ENCODE measurements at regions not wholly inside any gene's neighbourhood (a gene's known extent, or its start where the extent isn't known, plus 50 kb on each side); places are given as distances from the start of the nearest gene placed in this dataset.

DNA sequence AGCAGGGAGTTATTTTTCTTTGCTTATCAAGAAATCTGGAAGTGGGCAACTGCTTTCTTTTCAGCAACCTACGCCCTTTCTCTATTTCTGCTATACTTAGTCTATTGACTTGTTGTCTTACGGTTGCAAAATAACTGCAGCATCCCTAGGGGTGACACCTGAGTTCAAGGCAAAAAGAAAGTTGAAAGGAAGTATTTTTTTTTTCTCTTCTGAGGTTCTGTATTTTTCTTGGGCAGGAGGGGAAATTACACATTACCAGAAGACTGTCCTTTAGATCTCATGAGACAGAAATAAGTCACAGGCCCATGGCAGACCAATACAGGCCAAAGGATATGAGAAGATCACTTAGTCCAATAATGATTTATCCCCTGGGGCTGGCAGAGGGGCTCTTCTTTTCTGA lies 204.7 kb upstream of the CASK start:
- no peak for DNase-seq
- H3K4me1 ChIP-seq = no peaks in the 10 kb centered on the region
- ATAC-seq = no peak
- H3K36me3 ChIP-seq = no peaks in the 10 kb centered on the region
- H3K27me3 ChIP-seq = no peaks in the 10 kb centered on the region
- H3K9me3 ChIP-seq = no peaks in the 10 kb centered on the region
- no peak overlapping the region for H3K27ac ChIP-seq
- intact Hi-C loops (cut with DNase I; ENCODE audit: low total_unique reads) (no loop called here), in situ Hi-C loops (cut with MboI; ENCODE audit: low sequenced_read_pairs in 4 of 4) (loop anchor here in 1 of 4 donors (25.0 kb wide), 1 partner anchor 109 kb away; no protein-coding TSS in a partner anchor)
- H3K4me3 ChIP-seq = no peak overlapping the region
- TF ChIP-seq POLR2A (IDR thresholded peaks at IDR 0.05) = no peak
- TF ChIP-seq, protein P1, sequence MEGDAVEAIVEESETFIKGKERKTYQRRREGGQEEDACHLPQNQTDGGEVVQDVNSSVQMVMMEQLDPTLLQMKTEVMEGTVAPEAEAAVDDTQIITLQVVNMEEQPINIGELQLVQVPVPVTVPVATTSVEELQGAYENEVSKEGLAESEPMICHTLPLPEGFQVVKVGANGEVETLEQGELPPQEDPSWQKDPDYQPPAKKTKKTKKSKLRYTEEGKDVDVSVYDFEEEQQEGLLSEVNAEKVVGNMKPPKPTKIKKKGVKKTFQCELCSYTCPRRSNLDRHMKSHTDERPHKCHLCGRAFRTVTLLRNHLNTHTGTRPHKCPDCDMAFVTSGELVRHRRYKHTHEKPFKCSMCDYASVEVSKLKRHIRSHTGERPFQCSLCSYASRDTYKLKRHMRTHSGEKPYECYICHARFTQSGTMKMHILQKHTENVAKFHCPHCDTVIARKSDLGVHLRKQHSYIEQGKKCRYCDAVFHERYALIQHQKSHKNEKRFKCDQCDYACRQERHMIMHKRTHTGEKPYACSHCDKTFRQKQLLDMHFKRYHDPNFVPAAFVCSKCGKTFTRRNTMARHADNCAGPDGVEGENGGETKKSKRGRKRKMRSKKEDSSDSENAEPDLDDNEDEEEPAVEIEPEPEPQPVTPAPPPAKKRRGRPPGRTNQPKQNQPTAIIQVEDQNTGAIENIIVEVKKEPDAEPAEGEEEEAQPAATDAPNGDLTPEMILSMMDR (IDR thresholded peaks at IDR 0.05 in 4 of 5, conservative IDR thresholded peaks at IDR 0.05 in 1 of 5) = no peak

DNA sequence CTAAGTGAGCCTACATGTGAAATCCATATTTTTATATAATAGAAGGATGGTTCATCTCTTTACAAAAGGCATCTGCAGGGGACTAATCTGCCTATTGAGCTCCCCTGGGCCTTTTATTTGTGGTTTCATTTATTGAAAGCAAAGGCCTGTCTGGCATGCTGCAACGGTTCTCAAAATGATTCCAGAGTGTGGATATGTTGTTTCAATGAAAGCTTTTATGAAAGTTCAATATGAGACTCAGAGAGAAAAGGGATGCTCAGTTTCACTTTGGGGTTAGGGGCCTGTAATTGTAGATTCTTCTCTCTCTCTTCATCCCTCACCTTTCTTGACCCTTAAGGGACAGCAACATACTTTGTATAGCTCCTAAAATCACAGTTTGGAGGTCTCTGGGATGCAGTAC lies 204.2 kb upstream of the CASK start:
- H3K9me3 ChIP-seq = no peaks in the 10 kb centered on the region
- in situ Hi-C loops (cut with MboI; ENCODE audit: low sequenced_read_pairs in 4 of 4) (loop anchor here in 1 of 4 donors (25.0 kb wide), 1 partner anchor 110 kb away; no protein-coding TSS in a partner anchor), intact Hi-C loops (cut with DNase I; ENCODE audit: low total_unique reads) (no loop called here)
- no peaks in the 10 kb centered on the region for H3K36me3 ChIP-seq
- no peaks in the 10 kb centered on the region for H3K4me1 ChIP-seq
- H3K27me3 ChIP-seq = no peaks in the 10 kb centered on the region
- H3K4me3 ChIP-seq = no peak overlapping the region
- TF ChIP-seq, protein P1 (IDR thresholded peaks at IDR 0.05 in 4 of 5, conservative IDR thresholded peaks at IDR 0.05 in 1 of 5) = no peak
- TF ChIP-seq POLR2A (IDR thresholded peaks at IDR 0.05) = no peak
- ATAC-seq = no peak
- DNase-seq = no peak
- H3K27ac ChIP-seq = no peak overlapping the region

DNA sequence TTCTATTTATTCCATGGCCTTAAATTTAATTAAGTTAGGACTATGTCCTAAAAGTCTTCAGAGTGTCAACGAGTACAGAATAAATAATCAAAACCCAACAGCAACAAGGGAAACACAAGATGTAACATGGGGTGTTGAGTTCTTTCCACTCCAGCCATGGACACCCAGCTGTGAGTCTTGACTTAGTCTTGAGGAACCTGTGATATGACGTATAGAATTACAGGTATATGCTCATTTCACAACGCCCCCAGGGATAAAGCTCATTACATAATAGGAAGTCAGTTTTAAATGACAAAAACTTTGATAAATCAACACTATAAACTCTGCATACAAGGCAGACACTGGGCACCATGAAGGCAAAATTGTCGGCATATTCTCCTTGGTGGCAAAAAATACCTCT lies 200.0 kb upstream of the CASK start:
- DNase-seq (no peak), ATAC-seq (no peak)
- Histone ChIP-seq H3K9me3 (no peaks in the 10 kb centered on the region), H3K36me3 (no peaks in the 10 kb centered on the region), H3K4me1 (no peaks in the 10 kb centered on the region), H3K27ac (no peak overlapping the region), H3K4me3 (no peak overlapping the region), H3K27me3 (no peaks in the 10 kb centered on the region)
- TF ChIP-seq, protein P1 (IDR thresholded peaks at IDR 0.05 in 4 of 5, conservative IDR thresholded peaks at IDR 0.05 in 1 of 5) = no peak
- TF ChIP-seq POLR2A (IDR thresholded peaks at IDR 0.05) = no peak
- in situ Hi-C loops (cut with MboI; ENCODE audit: low sequenced_read_pairs in 4 of 4) (no loop called here), intact Hi-C loops (cut with DNase I; ENCODE audit: low total_unique reads) (no loop called here)

DNA sequence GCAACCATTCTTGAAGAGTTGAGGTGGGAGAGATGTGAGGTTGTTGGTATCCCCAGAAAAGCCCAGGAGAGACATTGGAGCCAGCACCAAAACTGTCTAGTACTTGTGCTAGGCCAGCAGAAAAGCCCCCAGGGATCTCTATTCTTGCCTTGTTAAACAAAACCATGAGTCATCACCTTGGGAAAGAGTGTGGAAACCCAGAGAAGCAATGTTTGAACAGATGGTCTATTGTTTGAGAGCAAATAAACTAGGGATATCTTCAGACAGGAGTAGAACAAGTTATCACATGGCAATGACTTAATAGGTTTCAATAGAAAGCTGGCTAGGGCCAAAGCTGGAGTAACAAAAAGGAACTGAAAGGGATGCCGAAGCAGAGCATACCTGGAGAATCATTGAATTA lies 195.7 kb upstream of the CASK start:
- H3K27ac ChIP-seq = no peak overlapping the region
- H3K36me3 ChIP-seq = no peaks in the 10 kb centered on the region
- DNase-seq (no peak), ATAC-seq (no peak)
- no peak overlapping the region for H3K4me3 ChIP-seq
- in situ Hi-C loops (cut with MboI; ENCODE audit: low sequenced_read_pairs in 4 of 4) (no loop called here), intact Hi-C loops (cut with DNase I; ENCODE audit: low total_unique reads) (no loop called here)
- no peaks in the 10 kb centered on the region for H3K4me1 ChIP-seq
- no peaks in the 10 kb centered on the region for H3K9me3 ChIP-seq
- TF ChIP-seq, protein P1 (IDR thresholded peaks at IDR 0.05 in 4 of 5, conservative IDR thresholded peaks at IDR 0.05 in 1 of 5) = no peak
- no peak for TF ChIP-seq POLR2A (IDR thresholded peaks at IDR 0.05)
- no peaks in the 10 kb centered on the region for H3K27me3 ChIP-seq

DNA sequence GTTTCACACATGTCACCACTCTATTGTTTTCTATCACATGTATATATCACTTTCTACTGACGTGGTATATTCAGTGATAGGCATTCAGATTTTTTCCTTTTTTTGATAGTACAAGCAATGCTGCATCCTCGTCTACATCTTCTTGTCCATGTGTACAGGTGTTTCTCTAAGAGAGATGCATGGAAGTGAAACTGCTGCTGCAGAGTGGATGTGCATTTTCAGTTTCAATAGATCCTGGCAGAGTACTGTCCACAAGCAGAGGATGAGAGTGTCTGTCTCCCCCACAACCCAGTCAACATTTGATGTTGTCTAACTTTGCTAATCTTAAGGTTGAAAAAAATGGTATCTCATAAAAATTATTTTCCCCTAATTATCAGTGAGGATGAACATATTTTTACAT lies 194.0 kb upstream of the CASK start:
- ATAC-seq (no peak), DNase-seq (no peak)
- Histone ChIP-seq H3K4me1 (no peaks in the 10 kb centered on the region), H3K36me3 (no peaks in the 10 kb centered on the region), H3K4me3 (no peak overlapping the region), H3K9me3 (no peaks in the 10 kb centered on the region), H3K27ac (no peak overlapping the region), H3K27me3 (no peaks in the 10 kb centered on the region)
- intact Hi-C loops (cut with DNase I; ENCODE audit: low total_unique reads) (no loop called here), in situ Hi-C loops (cut with MboI; ENCODE audit: low sequenced_read_pairs in 4 of 4) (no loop called here)
- no peak for TF ChIP-seq POLR2A (IDR thresholded peaks at IDR 0.05)
- TF ChIP-seq, protein P1 (IDR thresholded peaks at IDR 0.05 in 4 of 5, conservative IDR thresholded peaks at IDR 0.05 in 1 of 5) = no peak
